A673 (cell line): ENCODE measurements at regions not wholly inside any gene's neighbourhood (a gene's known extent, or its start where the extent isn't known, plus 50 kb on each side); places are given as distances from the start of the nearest gene placed in this dataset.

ENCODE experiments used
- EZH2 ChIP-seq: fragments of 200-600 bp; sonication (generic); IDR thresholded peaks from 2 replicates; pipeline ENCODE4 v1.6.1; 2017; ENCODE audit warnings: borderline replicate concordance, low read depth, mild to moderate bottlenecking, mixed read lengths, antibody characterized with exemption, low read length; ENCODE audit not compliant: poor library complexity, severe bottlenecking
- TF ChIP-seq, protein P1 (sequence below): fragments of 300-800, 200-600 bp; sonication (generic); conservative IDR thresholded peaks from 2 replicates; pipeline ENCODE4 v1.5.1; 2017; ENCODE audit warnings: low read depth, mild to moderate bottlenecking, antibody characterized with exemption, low read length, moderate library complexity, mixed read lengths

DNA sequence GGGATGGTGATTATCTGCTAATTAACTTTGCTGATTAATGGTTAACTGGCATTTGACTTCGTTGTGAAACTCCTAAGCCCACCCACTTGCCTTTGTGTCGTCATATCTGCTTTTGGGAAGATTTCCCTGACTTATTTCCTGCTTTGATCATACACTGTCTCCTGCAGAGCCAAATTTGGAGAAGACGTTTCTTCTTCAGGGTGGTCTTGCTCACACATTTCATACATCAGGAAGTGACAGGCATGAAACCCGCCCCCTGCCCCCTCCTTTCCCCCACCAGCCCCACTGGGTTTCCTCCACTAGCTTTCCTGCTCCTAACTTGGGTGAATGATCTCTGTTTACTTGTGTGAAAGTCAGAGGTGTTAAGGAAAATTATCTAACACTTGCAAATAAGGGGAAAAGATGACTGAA, 300.1 kb downstream of the TSN start:
- no peak for TF ChIP-seq EZH2
- TF ChIP-seq, protein P1, sequence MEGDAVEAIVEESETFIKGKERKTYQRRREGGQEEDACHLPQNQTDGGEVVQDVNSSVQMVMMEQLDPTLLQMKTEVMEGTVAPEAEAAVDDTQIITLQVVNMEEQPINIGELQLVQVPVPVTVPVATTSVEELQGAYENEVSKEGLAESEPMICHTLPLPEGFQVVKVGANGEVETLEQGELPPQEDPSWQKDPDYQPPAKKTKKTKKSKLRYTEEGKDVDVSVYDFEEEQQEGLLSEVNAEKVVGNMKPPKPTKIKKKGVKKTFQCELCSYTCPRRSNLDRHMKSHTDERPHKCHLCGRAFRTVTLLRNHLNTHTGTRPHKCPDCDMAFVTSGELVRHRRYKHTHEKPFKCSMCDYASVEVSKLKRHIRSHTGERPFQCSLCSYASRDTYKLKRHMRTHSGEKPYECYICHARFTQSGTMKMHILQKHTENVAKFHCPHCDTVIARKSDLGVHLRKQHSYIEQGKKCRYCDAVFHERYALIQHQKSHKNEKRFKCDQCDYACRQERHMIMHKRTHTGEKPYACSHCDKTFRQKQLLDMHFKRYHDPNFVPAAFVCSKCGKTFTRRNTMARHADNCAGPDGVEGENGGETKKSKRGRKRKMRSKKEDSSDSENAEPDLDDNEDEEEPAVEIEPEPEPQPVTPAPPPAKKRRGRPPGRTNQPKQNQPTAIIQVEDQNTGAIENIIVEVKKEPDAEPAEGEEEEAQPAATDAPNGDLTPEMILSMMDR: no peak
